ENCODE measurements at regions not wholly inside any gene's neighbourhood (a gene's known extent, or its start where the extent isn't known, plus 50 kb on each side); places are given as distances from the start of the nearest gene placed in this dataset.

DNA sequence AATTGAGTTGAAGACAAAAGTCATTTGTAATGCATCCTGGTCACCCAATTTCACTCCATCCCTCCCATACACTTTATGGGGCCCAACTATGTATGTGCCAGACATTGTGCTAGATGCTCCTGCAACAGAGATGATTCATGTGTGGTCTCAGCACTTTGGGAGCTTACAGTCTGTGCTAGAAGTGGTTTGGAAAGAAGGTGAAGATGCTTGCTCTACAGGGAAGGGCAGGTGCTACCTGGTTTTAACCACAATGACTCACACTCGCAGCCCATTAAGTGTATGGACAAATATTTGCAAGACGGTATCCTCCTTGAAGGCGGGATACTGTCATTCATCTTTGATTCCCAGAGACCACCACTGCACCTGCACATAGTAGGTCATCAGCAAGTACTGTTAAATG lies 257.6 kb downstream of the OTUD1 start:
- TF ChIP-seq POLR2A (IDR thresholded peaks at IDR 0.05) (no peak), POLR2AphosphoS5 (IDR thresholded peaks at IDR 0.05) (no peak), CTCF (IDR thresholded peaks at IDR 0.05) (no peak)
